Inflammatory macrophage (primary cell): ENCODE measurements at regions not wholly inside any gene's neighbourhood (a gene's known extent, or its start where the extent isn't known, plus 50 kb on each side); places are given as distances from the start of the nearest gene placed in this dataset.
"Not testable (repeated sequence)": the region's sequence is repeated elsewhere in the genome, so short reads cannot be mapped to it uniquely, and the experiment has no call there.

Source experiments
- DNase-seq, 2 donors: peaks; one replicate each; pipeline ENCODE4 v3.0.0-alpha.2; 2020 to 2022

DNA sequence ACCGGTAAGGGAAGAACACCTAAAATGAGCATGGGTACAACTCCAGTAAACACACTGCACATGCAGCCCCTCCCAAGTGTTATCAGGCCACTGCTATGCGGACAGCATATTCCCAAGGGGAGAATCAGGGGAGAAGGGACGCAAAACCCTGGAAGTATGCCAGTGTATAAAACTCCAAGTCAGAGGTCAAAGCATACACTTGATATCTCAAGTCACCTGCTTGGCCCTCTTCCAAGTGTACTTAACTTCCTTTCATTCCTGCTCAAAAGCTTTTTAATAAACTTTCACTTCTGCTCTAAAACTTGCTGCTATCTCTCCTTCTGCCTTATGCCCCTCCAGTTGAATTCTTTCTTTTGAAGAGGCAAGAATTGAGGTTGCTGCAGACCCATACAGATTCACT is 408.1 kb downstream of the HTR1A start:
- no peak for DNase-seq

DNA sequence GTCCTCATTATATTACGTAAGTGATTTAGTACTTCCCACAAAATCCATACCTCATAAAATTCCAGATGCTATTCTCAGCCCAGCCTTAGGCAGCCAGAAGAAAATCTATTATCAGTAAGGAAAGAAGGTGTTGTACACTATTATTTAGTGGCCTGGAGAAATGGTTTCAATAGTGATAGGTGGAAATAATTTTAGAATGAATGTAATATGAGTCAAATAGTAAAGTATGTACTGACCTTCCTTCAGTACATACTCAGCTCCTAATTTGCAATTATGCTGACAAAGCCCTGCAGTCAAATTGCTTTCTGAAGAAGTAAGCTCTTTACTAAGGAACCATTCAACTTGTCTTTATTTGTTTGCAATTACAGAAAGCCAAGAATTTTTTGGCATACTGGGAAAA is 409.2 kb downstream of the HTR1A start:
- no peak for DNase-seq

DNA sequence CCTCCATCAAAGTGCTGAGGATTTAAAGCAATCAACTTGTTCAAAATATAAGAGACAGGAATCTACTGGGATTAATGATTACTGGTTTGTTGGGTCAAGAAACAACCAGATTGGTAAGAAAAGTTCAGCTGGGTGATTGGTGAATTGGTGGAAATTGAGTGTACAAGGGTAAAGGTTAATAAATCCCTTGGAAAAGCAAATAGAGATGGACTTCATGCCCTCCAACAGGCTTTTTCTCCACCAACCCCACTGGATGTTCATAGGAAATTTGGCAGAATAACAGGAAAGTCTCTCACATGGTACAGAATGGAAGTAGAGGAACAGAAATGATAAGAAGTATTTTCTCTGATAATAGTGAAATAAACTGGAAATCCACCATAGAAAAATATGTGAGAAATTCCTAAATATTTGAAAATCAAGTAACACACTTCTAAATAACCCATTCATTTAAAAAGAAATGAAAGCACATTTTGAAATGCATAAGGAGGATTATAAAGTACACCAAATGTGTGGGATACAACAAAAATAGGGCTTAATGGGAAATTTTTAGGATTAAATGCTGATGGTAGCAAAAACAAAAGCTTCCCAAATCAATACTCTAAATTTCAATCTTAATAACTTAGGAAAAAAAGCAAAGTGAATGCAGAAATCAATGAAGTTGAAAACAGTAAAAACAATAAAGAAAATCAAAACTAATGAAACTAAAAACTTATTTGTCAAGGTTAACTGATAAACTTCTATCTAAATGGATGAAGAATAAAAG is 426.2 kb downstream of the HTR1A start:
- no peak for DNase-seq

DNA sequence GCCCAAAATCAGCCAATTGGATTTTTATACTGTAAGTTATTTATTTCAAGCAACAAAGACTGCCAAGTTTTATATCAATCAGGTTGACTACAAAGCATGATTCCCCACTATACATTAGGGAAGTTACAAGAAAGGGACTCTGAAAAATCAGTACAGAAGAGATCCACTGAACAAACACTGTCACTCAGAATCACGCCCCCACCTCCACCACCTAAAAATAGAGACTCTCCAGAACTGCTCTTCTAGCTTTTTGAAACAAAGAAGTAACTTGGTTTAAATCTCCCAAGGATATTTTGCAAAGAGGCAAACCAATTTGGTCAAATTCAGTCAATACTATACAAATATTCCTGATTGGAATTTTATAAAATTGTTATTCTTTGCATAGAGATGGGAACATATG is 438.0 kb downstream of the HTR1A start:
- no peak for DNase-seq

DNA sequence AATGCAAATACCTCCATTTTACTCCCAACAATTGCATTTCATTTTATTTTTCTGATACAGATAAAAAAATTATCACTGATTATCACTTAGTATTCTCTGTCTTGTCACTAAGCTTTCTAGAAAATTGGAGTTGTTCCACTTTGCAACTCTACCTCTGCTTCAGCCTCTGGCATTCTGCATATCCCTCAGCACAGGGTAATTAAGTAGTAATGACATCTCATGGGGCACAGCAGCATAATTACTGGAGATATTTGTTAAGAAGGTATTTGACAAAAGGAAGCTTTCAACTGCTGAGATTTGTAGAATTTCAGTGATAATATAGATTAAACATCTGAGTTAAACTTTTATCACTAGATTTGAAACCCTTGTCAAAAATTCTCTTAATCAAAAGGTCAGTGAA is 446.2 kb downstream of the HTR1A start:
- no peak for DNase-seq

DNA sequence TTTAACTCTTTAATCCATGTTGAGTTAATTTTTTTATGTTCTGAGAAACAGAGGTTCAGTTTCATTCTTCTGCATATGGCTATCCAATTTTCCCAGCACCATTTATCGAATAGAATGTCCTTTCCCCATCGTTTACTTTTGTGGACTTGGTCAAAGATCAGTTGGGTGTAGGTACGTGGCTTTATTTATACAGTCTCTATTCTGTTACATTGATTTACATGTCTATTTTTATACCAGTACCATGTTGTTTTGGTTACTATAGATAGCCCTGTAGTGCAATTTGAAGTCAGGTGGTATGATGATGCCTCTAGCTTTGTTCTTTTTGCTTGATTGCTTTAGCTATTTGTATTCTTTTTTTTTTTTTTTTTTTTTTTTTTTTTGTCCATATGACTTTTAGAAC is 462.0 kb downstream of the HTR1A start:
- DNase-seq: no peak

DNA sequence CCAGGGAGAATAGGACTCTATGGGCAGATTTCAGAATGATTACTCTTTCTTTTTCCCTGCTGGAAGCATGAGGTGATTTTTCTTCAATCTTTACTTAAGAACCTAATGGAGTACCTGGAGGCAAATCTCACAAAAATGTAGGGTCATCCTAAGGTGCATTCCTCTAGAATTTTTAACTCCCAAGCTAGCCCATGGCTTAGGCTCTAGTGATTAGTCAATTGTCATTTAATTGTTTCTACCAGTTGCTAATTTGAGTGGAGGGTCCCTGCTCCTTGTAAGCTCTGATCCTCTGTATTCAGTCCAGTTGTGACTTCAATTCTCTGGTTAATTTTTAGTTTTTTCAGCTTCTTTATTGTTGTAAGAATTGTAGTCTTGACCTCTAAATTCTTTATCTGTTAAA is 467.0 kb downstream of the HTR1A start:
- DNase-seq: no peak

DNA sequence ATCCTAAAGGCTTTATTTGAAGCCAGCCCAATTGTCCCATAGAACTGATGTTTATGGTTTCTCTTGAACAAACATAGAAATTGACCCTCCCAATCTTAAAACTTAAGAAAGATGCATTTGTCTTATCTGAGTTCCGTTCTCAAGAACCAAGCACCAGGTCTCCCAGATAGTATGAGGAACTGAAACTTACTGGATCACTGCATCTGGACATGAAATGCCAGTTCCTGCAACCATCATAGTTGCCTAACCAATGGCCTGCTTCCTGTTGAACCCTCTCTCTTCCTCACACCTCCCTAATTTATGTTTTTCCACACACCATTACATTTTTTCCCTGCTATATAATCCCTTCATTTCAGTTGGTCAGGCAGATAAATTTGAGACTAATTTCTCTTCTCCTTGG is 478.9 kb downstream of the HTR1A start:
- DNase-seq: no peak

DNA sequence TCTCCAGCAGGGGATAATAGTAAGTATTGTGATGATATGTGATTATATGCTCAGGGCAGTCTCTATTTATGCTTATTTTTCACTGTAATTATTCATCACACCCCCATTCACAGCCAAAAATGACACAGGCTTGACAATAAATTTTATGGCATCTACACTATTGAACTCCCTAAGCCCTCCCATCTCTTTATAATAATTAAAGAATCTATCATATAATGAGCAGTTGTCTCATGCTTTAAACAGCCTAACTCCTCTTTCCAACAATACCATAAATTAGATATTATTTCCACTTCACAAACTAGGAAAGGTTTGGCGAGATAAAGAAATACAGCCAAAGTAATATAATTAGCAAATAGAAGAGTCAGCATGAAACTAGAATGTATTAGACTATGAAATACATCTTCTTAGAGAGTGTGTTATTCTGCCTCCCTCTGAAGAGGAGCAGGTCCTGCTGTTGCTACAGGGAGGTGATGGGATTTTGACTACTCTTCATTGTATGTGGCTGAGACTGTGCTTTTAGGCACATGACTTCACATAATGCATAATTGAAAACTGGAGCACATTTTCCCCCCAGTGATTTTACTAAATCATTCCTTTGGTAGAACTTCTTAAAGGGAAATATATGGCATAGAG is 488.8 kb downstream of the HTR1A start:
- DNase-seq: no peak

DNA sequence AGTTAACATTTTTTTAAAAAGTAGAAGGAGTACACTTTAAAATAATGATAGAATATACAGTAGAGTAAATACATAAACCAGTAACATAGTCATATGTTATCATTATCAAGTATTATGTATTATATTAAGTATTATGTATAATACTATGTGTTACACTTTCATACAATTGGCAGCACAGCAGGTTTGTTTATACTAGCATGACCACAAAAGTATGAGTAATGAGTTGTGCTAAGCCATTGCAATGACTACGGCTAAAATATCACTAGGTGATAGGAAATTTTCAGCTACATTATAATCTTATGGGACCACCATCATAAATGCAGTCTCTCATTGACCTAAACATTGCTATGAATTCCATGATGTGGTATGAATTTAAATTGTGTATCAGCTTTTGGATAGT is 506.0 kb downstream of the HTR1A start:
- DNase-seq: no peak

DNA sequence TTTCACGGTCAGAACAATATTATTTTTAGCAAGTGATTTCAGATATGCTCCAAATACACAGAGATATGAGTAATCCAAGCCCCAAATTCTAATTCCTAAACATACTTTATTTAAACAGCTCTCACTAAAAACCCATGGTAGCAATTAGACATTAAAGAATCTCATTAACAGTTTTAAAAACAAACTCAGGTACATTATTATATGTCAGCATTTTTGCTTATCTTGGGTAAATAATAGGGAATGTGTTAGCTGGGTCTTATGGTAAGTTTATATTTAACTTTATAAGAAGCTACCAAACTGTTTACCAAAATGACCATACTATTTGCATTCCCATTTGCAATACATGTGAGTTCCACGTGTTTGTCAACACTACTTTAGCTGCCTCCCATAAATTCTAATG is 511.1 kb downstream of the HTR1A start:
- DNase-seq: no peak

DNA sequence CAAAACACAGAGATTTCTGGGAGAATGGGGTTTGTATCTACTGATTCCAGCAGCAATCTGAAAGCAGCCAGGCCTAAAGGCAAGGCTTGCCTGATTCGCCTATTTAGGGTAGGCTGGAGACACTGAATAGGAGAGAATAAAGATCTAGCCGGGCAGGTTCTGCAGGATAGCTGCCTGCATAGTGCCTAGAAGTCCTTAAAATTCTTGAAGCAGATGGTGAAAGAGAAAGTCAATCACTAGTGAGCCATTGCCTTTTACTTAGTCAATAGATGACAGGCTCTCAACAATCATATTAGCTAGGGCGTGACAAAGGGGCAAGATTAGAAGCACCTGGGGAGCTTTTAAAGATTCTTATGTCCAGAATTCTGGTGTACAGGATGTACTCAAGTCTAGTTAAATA is 522.7 kb downstream of the HTR1A start:
- DNase-seq: no peak

DNA sequence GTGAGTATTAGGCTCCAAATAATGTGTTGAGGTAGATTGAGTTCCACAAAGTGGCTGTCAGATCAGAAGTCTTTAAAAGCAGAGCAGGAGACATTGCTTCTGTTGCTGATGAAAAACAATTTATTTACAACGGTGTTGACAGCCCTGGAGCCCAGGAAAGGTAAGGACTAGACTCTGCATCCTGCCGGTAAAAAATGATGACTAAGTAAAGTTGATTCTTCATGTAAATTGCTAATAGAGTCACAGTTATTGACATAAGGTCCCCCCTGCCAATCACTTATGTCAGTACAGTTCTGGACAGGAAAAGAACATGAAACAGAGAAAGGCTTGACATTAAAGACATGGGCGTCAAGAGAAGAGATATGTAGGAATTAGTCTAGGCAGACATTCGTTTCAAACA is 552.5 kb downstream of the HTR1A start:
- no peak for DNase-seq

DNA sequence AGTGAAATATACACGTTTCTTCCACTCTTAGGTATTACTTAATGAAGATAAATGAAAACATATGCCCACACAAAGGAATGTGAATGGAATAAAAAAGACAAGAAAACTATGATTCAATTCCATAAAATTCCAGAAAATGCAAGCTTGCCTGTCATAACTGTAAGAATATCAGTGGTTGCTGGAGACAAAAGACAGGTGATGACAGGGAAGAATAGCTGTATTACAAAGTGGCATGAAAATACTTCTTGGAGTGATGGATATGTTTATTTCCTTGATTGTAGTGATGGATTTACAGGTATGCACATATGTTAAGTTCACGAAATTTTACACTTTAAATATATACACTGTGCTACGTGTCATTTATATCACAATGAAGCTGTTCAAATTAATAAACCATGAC is 553.3 kb downstream of the HTR1A start:
- DNase-seq: no peak

DNA sequence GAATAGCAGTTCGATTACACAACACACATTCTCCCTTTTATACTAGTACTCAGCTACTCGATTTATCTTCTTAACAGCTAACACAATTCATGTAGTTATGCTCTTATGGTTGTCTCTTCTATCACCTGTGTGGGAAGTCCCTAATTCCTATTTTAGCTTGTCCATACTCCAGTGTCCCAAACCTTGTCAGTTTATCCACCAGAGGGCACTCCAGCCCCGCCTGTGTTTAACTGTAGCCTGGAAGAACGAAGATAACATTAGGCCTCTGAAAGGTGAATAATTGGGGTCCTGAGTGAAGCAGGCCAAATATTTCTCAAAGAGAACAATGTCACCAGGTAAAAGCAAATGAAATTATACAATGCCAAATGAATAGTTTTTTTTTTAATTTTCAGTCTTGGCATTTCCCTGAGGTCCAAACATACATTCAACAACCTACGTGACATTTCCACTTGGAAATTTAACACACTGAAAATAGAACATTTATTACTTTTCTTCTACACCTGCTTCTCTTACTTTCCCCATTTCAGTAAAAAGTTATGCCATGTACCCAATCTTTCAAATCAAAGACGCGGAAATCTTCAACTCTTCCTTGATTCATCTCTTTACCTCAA is 560.7 kb downstream of the HTR1A start:
- DNase-seq: peak; percentile 18 to 29

DNA sequence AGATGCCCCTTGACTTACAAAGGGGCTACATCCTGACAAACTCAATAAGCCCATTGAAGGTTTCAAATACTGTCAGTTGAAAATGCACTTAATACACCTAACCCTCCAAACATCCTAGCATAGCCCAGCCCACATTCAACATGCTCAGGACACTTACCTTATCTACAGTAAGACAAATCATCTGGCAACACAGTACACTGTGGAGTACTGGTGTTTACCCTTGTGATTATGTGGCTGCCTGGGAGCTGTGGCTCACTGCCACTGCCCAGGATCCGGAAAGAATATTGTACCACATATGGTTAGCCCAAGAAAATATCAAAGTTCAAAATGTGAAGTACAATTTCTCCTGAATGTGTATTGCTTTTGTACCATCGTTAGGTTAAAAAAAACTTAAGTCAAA is 562.2 kb downstream of the HTR1A start:
- DNase-seq: no peak

DNA sequence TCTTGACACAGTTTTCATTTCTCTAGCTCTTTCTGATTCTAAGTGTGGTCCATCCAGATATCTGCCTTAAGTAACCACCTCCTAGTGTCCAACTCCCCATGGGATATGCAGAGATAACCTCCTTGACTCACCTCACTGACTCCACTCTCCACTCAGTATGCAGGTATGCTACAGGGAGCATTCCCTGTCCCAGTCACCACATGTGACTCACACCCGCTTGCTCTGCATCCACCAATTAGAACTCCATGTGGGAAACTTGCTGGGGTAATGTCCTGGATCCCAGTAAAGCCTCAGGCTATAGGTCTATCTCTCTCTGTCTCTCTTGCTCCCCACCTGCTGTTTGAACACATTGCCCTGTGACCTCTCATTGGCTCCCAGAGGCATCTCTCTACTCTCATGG is 563.9 kb downstream of the HTR1A start:
- no peak for DNase-seq

DNA sequence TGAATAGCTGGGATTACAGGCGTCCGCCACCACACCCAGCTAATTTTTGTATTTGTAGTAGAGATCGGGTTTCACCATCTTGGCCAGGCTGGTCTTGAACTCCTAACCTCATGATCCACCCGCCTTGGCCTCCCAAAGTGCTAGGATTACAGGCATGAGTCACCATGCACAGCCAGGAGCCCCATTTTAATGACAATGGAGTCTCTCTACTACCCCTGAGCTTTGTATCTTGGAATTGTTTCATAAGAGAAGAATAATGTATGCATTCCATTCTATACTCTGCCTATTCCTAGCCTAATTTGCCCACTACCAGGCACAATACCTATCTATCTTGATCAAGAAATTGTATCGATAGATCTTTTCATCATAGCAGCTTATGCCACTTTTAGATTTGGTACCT is 574.1 kb downstream of the HTR1A start:
- not testable (repeated sequence) for DNase-seq

DNA sequence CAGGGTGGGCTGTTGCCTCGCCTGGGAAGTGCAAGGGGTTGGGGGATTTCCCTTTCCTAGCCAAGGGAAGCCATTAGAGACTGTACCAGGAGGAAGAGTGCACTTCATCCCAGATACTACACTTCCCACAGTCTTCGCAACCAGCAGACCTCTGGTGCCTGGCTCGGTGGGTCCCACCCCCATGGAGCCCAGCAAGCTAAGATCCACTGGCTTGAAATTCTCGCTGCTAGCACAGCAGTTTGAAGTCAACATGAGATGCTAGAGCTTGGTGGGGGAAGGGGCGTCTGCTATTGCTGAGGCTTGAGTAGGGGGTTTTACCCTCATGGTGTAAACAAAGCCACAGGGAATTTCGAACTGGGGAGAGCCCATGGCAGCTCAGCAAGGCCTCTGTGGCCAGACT is 586.4 kb downstream of the HTR1A start:
- DNase-seq: no peak

DNA sequence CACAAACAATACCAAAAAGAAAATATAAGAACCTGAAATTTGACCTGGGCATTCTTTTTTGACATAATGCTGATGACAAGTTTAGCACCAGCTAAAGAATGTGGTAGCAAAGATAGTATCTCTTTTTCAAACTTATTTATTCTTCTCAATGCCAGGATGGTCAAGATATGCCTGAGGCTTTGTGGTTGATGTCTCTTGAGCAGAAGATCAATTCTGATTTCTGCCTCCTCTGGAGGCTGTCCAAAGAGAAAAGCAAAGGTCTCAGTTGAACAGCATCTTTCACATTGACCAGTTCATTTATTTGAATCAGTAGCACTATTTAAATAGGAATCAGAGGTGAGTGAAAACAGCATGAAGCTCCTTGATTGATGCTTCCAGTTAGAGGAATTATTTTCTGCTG is 588.2 kb downstream of the HTR1A start:
- no peak for DNase-seq

DNA sequence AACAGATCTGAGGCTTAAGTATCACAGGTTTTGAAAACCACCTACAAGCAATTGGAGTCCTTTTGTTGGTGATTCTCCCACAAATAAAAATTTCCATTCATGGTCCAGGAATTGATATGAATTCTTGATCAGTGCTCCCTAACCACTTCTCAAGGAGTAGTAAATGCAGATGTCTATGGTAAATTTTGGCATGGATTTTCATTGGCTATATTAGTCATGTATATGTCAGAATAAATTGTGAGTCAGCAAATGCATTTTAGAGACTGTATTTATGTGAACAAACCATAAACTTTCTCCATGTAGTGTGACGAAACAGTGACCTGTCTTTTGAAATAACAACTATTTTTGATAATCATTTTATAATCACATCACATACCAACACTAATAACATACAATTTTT is 611.1 kb downstream of the HTR1A start:
- no peak for DNase-seq

DNA sequence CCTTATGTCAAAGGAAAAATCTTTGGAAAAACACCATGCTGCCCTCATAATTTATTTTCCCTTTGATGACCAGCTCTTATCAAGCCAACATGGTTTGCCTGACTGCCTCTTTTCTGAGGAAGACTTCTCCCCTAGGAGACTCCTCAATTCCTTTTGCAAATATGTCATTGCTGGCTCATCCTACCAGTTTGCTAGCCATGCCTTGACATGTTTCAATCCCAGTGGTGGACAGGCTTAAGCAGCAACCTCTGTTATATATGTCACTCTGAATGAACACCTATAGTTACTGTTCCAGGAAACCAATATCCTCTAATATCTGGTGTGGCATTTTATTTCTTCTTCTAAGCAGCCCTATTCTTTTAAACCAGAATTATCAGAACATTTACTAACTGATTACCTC is 615.8 kb downstream of the HTR1A start:
- no peak for DNase-seq

DNA sequence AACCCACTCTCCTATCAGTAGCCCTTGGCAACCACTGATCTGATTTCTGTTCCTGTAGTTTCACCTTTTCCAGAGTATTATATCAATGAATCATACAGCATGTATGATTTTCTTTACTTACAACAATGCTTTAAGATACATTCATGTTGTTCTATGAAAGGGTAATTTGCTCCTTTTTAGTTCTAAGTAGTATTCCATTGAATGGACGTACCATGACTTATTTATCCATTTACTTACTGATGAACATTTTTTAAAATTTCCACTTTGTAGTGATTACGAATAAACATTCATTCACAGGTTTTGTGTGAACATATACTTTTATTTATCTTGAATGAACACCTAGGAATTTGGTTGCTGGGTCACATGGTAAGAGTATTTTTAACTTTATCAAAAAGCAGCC is 620.8 kb downstream of the HTR1A start:
- DNase-seq: no peak

DNA sequence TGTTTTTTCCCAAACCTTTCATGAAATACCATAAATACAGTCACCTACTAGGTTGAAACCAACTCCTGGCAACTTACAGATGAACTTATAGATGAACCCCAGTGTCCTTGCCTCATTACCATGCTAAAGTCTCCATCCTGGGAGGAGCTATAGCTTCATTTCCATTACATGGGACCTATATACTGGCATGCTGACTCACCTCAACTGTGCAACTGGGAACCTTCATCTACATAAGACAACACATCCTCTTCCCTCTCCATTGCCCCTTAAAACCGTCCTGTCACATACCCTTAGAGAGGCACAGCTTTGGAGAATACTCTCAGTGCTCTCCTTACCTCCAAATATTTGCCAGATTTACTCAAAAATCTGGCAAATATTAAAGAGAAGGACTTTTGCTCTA is 638.3 kb downstream of the HTR1A start:
- DNase-seq: no peak
